DMS114 treated with DMSO at 0.1 percent for 48 hours (cell line): ENCODE measurements at regions not wholly inside any gene's neighbourhood (a gene's known extent, or its start where the extent isn't known, plus 50 kb on each side); places are given as distances from the start of the nearest gene placed in this dataset.
A peak's percentile ranks its signal among the peaks of the same experiment; 100 is the strongest.

ENCODE experiments used
- DNase-seq: peaks from one replicate; lab custom pipeline; 2025; ENCODE audit not compliant: unreplicated experiment; lab: John Stamatoyannopoulos, UW

DNA sequence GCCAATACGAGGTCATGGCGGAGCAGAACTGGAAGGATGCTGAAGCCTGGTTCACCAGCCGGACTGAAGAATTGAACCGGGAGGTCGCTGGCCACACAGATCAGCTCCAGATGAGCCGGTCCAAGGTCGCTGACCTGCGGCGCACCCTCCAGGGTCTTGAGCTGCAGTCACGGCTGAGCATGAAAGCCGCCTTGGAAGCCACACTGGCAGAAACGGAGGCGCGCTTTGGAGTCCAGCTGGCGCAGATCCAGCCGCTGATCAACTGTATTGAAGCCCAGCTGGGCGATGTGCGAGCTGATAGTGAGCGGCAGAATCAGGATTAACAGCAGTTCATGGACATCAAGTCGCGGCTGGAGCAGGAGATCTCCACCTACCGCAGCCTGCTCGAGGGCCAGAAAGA is 296.9 kb downstream of the OGFRL1 start:
- DNase-seq: no peak

- no peak for DNase-seq
Measured at GRCh38 chr6:71588490-71588889, 297.9 kb upstream of the RIMS1 start.

DNA sequence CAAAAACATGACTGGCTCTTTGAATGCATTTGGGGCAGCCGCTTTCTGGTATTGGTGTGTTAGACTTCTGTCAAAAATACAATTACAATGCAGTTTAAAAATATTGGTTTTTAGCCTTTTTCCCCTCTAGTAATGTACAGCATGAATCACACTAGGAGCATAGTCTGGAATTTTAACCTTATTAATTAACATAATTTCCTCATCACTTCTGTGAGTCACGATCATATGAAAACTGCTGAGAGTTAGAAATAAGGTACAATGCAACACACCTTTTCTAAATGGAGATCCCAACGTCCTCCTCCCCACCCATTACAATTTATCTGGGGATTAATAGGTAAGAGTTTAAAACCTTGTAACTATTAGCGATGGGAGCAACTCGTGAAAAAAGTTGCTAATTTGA is 297.1 kb upstream of the RIMS1 start:
- DNase-seq: no peak

- DNase-seq: no peak
Measured at GRCh38 chr6:71592643-71593042, 293.7 kb upstream of the RIMS1 start.

DNA sequence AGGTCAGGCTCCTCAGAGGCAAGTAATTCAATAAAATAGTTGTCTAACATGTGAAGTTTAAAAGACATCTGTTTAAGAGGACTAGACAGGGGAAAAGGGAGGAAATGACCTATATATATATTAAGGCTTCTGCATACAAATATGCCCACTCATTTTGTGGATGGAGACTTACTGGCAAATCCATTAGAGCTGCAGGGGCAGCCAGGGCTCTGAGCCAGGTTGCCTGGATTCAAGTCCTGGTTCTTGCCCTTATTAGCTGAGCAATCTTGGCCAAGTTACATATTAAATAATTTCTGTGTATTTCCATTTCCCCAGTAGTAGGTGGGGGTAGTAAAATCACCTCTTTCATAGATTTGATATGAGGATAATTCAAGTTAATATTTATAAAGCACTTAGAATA is 287.0 kb upstream of the RIMS1 start:
- no peak for DNase-seq

GRCh38 chr6:71602385-71603007 is 283.9 kb upstream of the RIMS1 start:
- no peak for DNase-seq

DNA sequence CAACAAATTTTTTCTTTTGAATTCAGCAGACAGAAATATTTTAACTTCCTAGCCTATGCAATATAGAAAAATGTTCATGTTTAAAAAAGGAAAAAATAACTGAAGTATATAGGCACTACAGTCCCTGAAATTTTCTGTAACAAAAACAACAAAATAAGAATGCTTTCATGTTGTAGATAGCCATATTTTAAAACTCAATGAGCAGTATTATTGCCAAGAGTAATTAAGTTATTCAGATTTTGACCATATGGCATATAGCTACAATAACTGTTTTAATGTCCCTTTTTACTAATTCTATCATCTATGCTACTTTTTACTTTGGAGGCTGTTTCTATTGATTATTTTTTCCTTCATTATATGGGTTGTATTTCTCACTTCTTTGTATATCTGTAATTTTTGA is 283.3 kb upstream of the RIMS1 start:
- DNase-seq: no peak

DNA sequence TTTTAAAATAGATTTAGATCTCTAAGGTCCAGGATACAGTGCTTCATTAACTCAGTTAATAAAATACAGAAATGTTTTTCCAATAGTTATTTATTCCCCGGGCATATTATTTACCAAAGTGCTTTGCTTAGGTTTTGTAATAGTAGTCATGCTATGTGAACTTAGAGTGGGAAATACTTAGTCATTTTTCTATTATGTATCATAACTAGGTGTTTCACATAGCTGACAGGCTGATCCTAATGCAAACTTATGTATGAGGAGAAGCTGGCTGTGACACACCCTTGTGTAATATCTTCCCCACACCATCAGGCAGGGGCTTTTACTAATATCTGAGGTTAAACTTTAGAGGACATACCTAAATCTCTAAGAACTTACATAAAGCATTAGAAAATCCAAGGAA is 277.7 kb upstream of the RIMS1 start:
- DNase-seq: no peak

DNA sequence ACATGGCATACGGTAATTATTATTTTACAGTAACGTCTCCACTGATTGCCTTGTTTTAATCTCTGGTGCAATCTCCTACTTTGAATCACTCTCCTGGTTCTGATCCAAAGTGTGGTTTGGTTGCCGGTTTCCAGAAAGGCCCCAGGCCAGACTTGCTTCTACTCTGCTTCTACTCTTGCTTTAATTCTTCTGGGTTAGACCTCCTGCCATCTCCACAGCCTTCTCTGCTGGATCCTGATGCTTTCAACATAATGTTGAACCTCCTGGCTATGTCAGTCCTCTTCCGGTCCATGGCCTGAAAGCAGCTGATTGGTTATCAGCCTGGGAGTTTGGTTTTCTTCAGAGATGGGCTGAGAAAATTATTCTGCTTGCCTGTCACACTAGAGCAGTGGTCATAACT is 266.5 kb upstream of the RIMS1 start:
- DNase-seq: no peak

GRCh38 chr6:71621918-71622519 is 264.3 kb upstream of the RIMS1 start:
- peak; percentile 15 for DNase-seq

- no peak for DNase-seq
Measured at GRCh38 chr6:71642120-71642519, 244.2 kb upstream of the RIMS1 start.

DNA sequence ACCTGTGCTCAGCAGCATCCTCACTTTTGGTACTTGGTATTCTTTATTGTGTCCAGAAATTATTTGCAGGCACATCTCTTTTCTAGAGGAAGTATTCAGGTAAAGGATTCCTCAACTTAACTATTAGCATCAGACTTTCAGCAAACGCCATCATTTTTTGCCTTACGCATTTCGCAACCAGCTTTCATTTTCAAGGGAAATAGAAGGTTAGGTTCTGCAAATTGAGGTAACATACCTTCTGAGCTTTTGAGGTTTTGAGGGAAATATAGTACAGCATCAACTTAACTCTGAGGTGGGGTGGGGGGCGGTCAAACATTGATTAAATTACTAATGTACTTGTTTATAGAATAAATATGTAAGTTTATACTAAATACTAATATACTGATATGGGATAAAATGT is 243.6 kb upstream of the RIMS1 start:
- DNase-seq: no peak

DNA sequence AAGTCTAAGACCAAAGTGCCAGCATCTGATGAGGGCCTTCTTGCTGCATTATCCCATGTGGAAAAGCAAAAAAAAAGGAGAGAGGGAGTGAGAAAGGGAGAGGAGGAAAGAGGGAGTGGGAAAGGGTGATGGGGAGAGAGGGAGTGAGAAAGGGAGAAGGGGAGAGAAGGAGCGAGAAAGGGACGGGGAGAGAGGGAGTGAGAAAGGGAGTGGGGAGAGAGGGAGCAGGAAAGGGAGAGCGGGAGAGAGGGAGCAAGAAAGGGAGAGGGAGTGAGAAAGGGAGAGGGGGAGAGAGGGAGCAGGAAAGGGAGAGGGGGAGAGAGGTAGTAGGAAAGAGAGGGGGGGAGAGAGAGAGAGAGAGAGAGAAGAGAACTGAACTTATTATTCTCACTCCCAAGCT is 241.1 kb upstream of the RIMS1 start:
- no peak for DNase-seq

GRCh38 chr6:71649915-71650314 is 236.4 kb upstream of the RIMS1 start:
- no peak for DNase-seq

DNA sequence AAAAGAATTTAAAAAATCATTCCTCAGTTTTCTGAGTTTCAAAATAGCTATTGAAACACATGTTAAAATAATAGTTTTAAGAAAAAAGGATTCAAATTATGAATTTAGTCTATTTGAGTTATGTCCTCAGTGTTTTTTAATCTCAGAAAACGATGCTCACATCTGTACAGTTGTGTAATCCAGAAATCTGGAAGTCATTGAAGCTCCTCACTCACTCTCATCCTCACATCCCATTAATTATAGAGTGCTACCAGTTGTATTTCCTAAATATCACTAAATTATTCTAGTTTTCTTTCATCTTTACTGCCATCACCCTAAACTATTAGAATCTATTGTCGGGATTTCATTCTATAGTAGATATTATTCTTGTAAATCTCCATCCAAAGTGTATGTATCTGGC is 234.7 kb upstream of the RIMS1 start:
- no peak for DNase-seq

DNA sequence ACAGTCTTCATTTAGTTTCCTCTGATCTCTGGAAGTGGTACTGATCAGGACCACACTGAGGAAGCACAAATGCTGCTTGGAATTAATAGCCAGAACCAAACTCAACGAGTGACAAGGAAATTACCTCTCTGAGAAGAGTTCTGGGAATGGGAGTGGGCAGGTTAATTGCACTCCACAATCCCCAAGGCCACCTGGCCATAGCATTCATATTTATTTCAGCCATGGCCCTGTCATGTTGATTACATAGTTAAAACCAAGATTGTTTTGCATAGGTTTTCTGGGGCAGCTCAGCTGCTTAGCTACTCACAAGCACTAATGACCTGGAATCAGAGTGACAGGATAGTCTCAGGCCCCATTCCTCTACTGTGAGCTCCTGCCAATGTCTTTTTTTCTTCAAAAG is 230.2 kb upstream of the RIMS1 start:
- no peak for DNase-seq

DNA sequence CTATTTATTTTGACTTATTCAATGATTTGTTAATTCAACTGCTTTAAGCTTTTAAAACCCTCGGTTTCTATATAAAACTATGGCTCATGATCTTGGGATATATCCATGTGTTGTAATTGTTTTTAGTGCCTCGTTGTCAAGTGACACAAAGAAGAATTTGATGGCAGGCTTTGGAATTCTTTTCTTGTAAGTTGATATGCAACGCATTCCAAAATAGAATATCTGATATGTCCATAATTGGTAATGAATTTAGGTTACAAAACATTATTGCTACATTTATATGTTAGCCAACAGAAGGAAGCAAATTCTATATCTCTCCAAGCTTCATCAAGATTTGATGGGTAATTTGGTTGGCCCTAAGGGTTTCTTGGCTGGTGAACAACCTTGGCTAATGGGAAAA is 220.4 kb upstream of the RIMS1 start:
- DNase-seq: no peak

DNA sequence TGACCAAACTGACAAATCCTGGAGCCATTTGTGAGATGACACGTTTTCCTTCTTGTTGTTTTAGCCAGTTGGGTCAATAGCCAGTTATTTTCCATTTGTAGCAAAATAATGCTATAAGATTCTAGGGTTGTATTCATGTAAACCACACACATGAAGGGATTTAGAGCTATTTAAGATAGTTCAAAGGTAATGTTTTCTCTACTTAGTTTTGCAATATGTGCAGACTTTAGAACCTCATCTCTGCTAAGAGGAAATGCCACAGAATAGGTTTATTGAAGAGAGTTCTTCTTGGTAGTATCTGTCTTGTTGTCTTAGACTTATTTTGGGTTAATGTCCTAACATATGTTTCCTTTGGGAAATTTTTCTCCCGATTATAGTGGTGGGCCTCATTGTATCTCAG is 213.5 kb upstream of the RIMS1 start:
- DNase-seq: no peak

DNA sequence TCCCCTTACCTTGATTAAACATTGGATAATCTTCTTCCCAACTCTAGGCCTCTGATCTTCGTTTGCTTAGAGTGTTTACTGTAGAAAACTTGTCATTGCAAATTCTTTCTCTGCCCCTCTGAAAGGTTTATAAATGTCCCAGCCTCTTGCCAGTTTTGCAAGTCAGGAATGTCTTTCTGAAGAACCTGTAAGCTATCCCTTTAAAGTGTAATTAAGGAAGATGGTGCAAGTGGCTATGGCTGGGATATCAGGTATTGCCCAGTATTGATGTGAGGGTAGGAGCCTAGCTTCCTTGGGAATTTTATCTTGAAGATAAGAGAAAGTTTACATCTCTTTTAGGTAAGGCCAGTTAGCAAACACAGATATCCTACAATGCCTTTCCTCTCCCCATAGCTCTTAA is 211.0 kb upstream of the RIMS1 start:
- DNase-seq: no peak

- no peak for DNase-seq
Measured at GRCh38 chr6:71676298-71676697, 210.1 kb upstream of the RIMS1 start.

GRCh38 chr6:71678091-71678490 is 208.3 kb upstream of the RIMS1 start:
- no peak for DNase-seq

DNA sequence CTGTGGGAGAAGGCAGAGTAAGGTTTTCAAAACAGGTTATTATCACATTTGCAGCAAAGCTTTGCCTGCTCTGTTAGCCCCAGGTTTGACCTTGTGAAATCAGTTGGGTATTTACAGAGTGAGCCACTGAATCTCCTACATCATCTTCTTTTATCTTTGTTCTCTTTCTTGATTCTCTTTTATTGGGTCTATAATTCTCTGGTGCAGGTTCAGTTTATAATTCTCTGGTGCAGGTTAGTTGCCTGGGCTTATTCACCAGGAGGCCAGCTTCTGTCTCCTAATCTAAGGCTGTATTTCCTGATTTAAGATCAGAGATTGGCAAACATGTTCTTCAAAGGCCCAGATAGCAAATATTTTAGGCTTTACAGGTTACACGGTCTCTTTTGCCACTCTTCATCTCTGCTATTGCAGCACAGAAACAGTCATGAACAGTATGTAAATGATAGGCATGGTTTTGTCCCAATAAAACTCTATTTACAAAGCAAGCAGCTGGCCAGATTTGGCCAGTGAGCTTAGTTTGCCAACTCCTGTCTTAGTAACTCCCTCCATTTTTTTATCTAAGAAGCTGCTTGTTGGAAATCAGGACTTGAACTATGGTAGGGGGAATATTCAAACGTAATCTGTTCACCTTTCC is 205.0 kb upstream of the RIMS1 start:
- no peak for DNase-seq
